ENCODE measurements at regions not wholly inside any gene's neighbourhood (a gene's known extent, or its start where the extent isn't known, plus 50 kb on each side); places are given as distances from the start of the nearest gene placed in this dataset.

DNA sequence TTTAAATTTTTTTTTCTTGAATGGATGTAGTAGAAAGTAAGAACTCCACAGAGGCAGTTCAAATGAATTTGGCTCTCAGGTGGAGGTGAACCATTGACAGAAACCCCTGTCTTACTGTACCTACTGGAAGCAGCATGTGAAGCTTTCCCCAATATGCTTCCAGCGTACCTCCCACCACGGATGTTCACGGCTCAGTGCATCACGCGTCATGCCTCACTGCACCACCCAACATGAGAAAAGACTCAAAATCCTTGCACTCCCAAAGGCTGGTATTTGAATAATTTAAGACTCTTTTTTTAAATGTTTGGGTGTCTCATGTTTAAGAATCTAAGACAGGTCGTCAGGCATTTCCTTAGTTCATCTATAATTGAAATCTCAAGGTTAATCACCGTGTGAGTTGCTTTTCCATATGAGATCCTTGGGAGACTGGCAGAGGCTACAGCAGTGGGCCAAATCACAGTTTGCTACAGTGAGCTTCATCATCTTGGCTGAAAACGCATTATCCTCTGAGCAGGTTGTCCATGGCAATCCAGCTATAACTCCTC, 846.4 kb downstream of the DCDC2C start:
- intact Hi-C loops (cut with micrococcal nuclease), result no loop called here
- no peaks in the 10 kb centered on the region for H3K27me3 Mint-ChIP-seq (ENCODE audit: insufficient read depth, unreplicated experiment)
- no peak for TF ChIP-seq CTCF (IDR thresholded peaks at IDR 0.05; ENCODE audit: unreplicated experiment)
- no peaks in the 10 kb centered on the region for H3K4me1 Mint-ChIP-seq (ENCODE audit: insufficient read depth, unreplicated experiment)
- POLR2A ChIA-PET, result no interaction called here
- no peaks in the 10 kb centered on the region for H3K36me3 Mint-ChIP-seq (ENCODE audit: insufficient read depth, unreplicated experiment)
- DNase-seq (ENCODE audit: unreplicated experiment), result no peak
- no peaks in the 10 kb centered on the region for H3K9me3 Mint-ChIP-seq (ENCODE audit: unreplicated experiment)
- BruUV-seq (replicated peaks), result no TSS peak
- CTCF ChIA-PET, result interaction anchor here (0.5 kb wide), 1 partner anchor 73 kb away, joined by 3 read pairs; no protein-coding TSS in a partner anchor
- H3K4me3 Mint-ChIP-seq (ENCODE audit: unreplicated experiment), result no peak overlapping the region
- no peak overlapping the region for H3K27ac Mint-ChIP-seq (ENCODE audit: low read depth, unreplicated experiment)

DNA sequence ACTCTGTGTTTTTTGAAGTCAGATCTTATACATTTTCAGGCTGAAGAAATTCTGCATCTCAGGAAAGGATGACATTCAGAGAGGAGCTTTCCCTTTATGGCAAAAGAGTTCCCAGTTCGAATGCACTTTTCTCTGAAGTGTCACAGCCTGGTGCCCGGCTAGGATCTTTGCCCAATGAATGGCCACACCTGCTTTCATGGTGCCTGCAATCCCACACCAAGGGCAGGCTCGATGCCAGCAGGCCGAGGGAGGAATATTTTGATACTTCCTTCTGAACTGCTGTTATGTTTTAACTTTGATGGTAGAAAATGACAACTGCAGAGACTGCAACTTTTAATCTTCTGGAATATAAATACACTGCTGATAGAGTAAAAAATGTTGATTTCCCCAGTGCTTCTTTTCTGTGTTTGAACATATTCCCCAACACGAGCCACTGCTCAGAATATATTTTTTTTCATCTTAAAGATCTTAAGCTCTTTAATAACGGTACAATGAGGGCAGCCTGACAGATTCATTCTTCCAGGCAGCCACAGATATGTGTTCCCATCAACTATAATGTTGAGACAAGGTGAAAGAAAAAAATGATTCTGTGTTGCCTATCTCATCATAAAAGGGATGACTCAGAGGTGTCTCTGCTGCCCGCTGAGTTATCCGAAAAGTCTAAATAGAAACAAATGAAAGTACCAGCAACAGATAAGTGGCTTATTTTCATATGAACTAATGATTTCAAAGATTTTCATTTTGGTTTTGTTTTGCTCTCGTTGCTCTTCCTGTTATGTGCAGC, 848.5 kb downstream of the DCDC2C start:
- no peak for DNase-seq (ENCODE audit: unreplicated experiment)
- ChIA-PET CTCF (no interaction called here), POLR2A (no interaction called here)
- H3K27ac Mint-ChIP-seq (ENCODE audit: low read depth, unreplicated experiment), result no peak overlapping the region
- H3K36me3 Mint-ChIP-seq (ENCODE audit: insufficient read depth, unreplicated experiment), result no peaks in the 10 kb centered on the region
- H3K4me1 Mint-ChIP-seq (ENCODE audit: insufficient read depth, unreplicated experiment), result peaks cover 7% of the 10 kb centered on the region
- TF ChIP-seq CTCF (IDR thresholded peaks at IDR 0.05; ENCODE audit: unreplicated experiment), result no peak
- H3K4me3 Mint-ChIP-seq (ENCODE audit: unreplicated experiment), result no peak overlapping the region
- H3K9me3 Mint-ChIP-seq (ENCODE audit: unreplicated experiment), result no peaks in the 10 kb centered on the region
- intact Hi-C loops (cut with micrococcal nuclease), result no loop called here
- H3K27me3 Mint-ChIP-seq (ENCODE audit: insufficient read depth, unreplicated experiment), result no peaks in the 10 kb centered on the region
- BruUV-seq (replicated peaks), result no TSS peak

DNA sequence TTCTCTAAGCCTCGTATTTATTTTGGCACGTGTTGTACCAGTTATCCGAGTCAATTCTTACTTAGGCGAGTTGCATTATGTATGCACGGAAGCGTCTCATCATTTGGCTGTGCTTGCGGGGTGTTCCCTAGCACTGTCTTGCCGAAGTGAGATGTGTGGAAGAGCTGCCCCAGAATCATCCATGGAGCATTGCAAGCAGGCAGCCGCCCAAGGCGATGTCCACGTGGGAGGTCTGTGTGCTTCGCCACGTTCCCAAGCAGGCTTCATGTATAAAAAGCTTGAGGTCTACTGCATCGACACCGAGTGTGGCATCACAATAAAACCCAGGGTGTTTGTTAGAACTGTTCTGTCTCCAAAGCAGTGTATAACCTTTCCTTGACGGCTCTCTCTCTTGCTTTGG, 849.9 kb downstream of the DCDC2C start:
- Mint-ChIP-seq H3K4me3 (ENCODE audit: unreplicated experiment) (no peak overlapping the region), H3K27ac (ENCODE audit: low read depth, unreplicated experiment) (no peak overlapping the region), H3K9me3 (ENCODE audit: unreplicated experiment) (no peaks in the 10 kb centered on the region), H3K27me3 (ENCODE audit: insufficient read depth, unreplicated experiment) (no peaks in the 10 kb centered on the region), H3K36me3 (ENCODE audit: insufficient read depth, unreplicated experiment) (no peaks in the 10 kb centered on the region), H3K4me1 (ENCODE audit: insufficient read depth, unreplicated experiment) (peaks cover 12% of the 10 kb centered on the region)
- no peak for DNase-seq (ENCODE audit: unreplicated experiment)
- intact Hi-C loops (cut with micrococcal nuclease), result no loop called here
- BruUV-seq (replicated peaks), result no TSS peak
- CTCF ChIA-PET, result no interaction called here
- POLR2A ChIA-PET, result no interaction called here
- no peak for TF ChIP-seq CTCF (IDR thresholded peaks at IDR 0.05; ENCODE audit: unreplicated experiment)

DNA sequence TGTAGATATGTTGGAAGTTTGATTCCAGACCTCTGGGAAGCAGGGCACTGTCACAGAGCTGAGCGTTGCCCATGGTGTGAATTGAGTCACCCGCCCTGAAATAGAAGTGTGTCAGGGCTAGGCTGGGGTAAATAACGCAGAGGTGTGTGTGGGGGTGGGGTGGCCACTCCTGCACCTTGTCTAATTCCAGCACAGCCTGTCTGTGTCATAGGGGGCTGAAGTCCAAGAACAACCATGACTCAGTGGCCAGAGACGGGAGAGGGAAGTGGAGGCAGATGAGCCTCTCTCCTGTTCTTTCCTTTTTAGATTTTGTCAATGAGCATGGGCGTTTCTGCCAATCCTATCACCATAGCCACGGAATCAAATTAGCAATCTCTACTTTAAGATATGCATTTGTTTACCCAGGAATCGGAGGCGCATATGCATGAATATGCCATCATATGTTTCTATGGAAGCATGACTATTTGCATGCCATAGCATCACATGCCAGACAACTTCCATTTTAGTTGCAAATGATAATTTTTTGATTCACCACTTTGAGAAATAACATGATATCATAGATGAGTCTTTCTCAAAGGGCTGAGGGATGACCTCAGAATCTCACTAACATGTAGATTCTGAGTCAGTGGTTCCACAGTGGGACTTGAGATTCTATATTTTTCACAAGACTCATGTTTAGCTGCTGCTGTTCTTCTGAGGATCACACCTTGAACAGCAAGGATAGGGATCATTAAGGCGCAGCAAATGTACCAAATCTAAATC, 852.9 kb downstream of the DCDC2C start:
- intact Hi-C loops (cut with micrococcal nuclease), result no loop called here
- Mint-ChIP-seq H3K4me1 (ENCODE audit: insufficient read depth, unreplicated experiment) (peaks cover 12% of the 10 kb centered on the region), H3K9me3 (ENCODE audit: unreplicated experiment) (no peaks in the 10 kb centered on the region), H3K27me3 (ENCODE audit: insufficient read depth, unreplicated experiment) (no peaks in the 10 kb centered on the region), H3K4me3 (ENCODE audit: unreplicated experiment) (peak overlapping the region; percentile 12), H3K36me3 (ENCODE audit: insufficient read depth, unreplicated experiment) (no peaks in the 10 kb centered on the region), H3K27ac (ENCODE audit: low read depth, unreplicated experiment) (no peak overlapping the region)
- peak; percentile 75 for DNase-seq (ENCODE audit: unreplicated experiment)
- TF ChIP-seq CTCF (IDR thresholded peaks at IDR 0.05; ENCODE audit: unreplicated experiment), result no peak
- no TSS peak for BruUV-seq (replicated peaks)
- ChIA-PET CTCF (no interaction called here), POLR2A (no interaction called here)
